ENCODE measurements at regions not wholly inside any gene's neighbourhood (a gene's known extent, or its start where the extent isn't known, plus 50 kb on each side); places are given as distances from the start of the nearest gene placed in this dataset.

GRCh38 chr6:128754658-128755256, 128.2 kb upstream of the LAMA2 start:
- DNase-seq (ENCODE audit: extremely low read depth in 1 of 4, low spot score in 3 of 4) (no peak), ATAC-seq (no peak), FAIRE-seq (no peak)
- Histone ChIP-seq H3K9me1 (ENCODE audit: control insufficient read depth, insufficient read depth, low read length) (no peaks in the 10 kb centered on the region), H4K20me1 (replicated peaks; ENCODE audit: control insufficient read depth, insufficient read depth, low read length) (no peaks in the 10 kb centered on the region), H3K4me2 (ENCODE audit: insufficient read depth, low read length) (no peak overlapping the region), H3K79me2 (ENCODE audit: control insufficient read depth, insufficient read depth, low read length) (no peaks in the 10 kb centered on the region), H3K4me1 (replicated peaks in 1 of 2; ENCODE audit: control insufficient read depth in 2 of 2, insufficient read depth in 2 of 2, low read length in 2 of 2) (no peaks in the 10 kb centered on the region), H2AFZ (ENCODE audit: low read depth, low read length) (no peak overlapping the region), H3K36me3 (ENCODE audit: control insufficient read depth, insufficient read depth, low read length) (no peaks in the 10 kb centered on the region), H3K9ac (ENCODE audit: insufficient read depth in 1 of 2, low read depth in 2 of 2, low read length in 2 of 2) (no peak overlapping the region), H3K27me3 (ENCODE audit: control insufficient read depth in 2 of 2, insufficient read depth in 2 of 2, low read length in 2 of 2) (no peaks in the 10 kb centered on the region), H3K27ac (ENCODE audit: extremely low read depth, low read depth, low read length) (no peak overlapping the region), H3K9me3 (replicated peaks; ENCODE audit: control insufficient read depth, insufficient read depth, low read depth, low read length) (no peaks in the 10 kb centered on the region), H3K4me3 (no peak overlapping the region)
- no TSS peak for BruUV-seq (replicated peaks)
- in situ Hi-C loops (cut with MboI): no loop called here
- intact Hi-C loops (cut with micrococcal nuclease): no loop called here
- TF ChIP-seq ZHX1 (conservative IDR thresholded peaks at IDR 0.05; ENCODE audit: low read length) (no peak), NR3C1 (CRISPR knock-in tag; IDR thresholded peaks at IDR 0.05) (no peak), STAT5A (IDR thresholded peaks at IDR 0.05; ENCODE audit: borderline replicate concordance, low read length) (no peak), PHF21A (IDR thresholded peaks at IDR 0.05; ENCODE audit: borderline replicate concordance, low read depth) (no peak), XRCC5 (IDR thresholded peaks at IDR 0.05; ENCODE audit: low read depth, low read length) (no peak), TCF15 (CRISPR knock-in tag; IDR thresholded peaks at IDR 0.05) (no peak), PRDM10 (IDR thresholded peaks at IDR 0.05; ENCODE audit: partially characterized antibody) (no peak), RBM15 (IDR thresholded peaks at IDR 0.05; ENCODE audit: insufficient read depth, low read length) (no peak), GABPA (tag; conservative IDR thresholded peaks at IDR 0.05; ENCODE audit: low read depth) (no peak), HBP1 (CRISPR knock-in tag; IDR thresholded peaks at IDR 0.05) (no peak), BCOR (IDR thresholded peaks at IDR 0.05) (no peak), NCOA6 (IDR thresholded peaks at IDR 0.05) (no peak), PCBP1 (IDR thresholded peaks at IDR 0.05; ENCODE audit: low read depth, low read length, poor library complexity, severe bottlenecking) (no peak), CCAR2 (IDR thresholded peaks at IDR 0.05; ENCODE audit: low read depth, low read length) (no peak), MTF1 (CRISPR knock-in tag; IDR thresholded peaks at IDR 0.05; ENCODE audit: borderline replicate concordance) (no peak)
- POLR2A ChIA-PET: no interaction called here
- CTCF ChIA-PET (ENCODE audit: low intra/inter-chr PET ratio): no interaction called here
- WGBS (ENCODE audit: insufficient coverage, low coverage, missing lambda C conversion rate): 4% methylated on average over 5 of the region's 5 CpGs
